ENCODE measurements at regions not wholly inside any gene's neighbourhood (a gene's known extent, or its start where the extent isn't known, plus 50 kb on each side); places are given as distances from the start of the nearest gene placed in this dataset.

DNA sequence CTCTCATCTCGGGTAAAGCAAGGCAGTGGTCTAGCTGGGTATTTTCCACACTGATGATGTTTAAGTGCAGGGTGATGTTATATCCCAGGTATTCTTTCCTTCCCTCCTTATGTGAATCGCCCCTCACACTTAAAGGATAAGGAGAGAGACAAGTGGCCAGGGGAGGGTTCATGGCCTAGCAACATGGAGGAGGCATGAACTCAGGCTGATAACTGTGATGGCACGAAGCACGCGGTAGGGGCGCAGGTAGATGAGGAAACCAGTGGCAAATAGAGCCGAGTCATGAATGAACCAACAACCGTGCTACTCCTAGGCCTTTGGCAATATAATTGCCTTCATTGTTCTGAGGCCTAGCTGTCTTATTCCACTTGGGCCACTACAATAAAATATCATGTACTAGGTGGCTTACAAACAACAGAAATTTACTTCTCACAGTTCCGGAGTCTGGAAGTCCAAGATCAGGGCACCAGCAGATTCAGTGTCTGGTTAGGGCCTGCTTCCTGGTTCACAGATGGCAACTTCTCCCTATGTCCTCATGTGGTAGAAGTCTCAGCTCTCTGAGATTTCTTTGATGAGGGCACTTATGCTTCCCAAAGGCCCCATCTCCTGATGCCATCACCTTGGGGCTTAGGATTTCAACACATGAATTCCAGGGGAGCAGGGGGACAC lies 56.0 kb upstream of the PIK3CG start:
- Histone ChIP-seq H3K9ac (ENCODE audit: insufficient read depth, low read length, poor library complexity, severe bottlenecking) (no peak overlapping the region), H2AFZ (ENCODE audit: insufficient read depth, low read depth, low read length, poor library complexity, severe bottlenecking) (no peak overlapping the region), H3K27ac (ENCODE audit: low read depth in 1 of 2, low read length in 2 of 2) (no peak overlapping the region), H3K4me3 (replicated peaks in 1 of 3; ENCODE audit: low read depth in 2 of 3, low read length in 3 of 3) (no peak overlapping the region), H3K4me1 (ENCODE audit: control insufficient read depth in 1 of 2, insufficient read depth in 2 of 2, low read length in 2 of 2) (peaks cover 3 to 8% of the 10 kb centered on the region in 2 donors), H3K79me2 (ENCODE audit: insufficient read depth, low read length) (no peaks in the 10 kb centered on the region), H4K20me1 (ENCODE audit: insufficient read depth, low read length) (no peaks in the 10 kb centered on the region), H3K27me3 (ENCODE audit: control insufficient read depth in 2 of 2, insufficient read depth in 2 of 2, low read length in 2 of 2) (no peaks in the 10 kb centered on the region), H3K36me3 (replicated peaks in 1 of 2; ENCODE audit: control insufficient read depth in 1 of 2, insufficient read depth in 2 of 2, low read length in 2 of 2) (no peaks in the 10 kb centered on the region), H3K9me3 (replicated peaks in 1 of 2; ENCODE audit: control insufficient read depth in 1 of 2, insufficient read depth in 1 of 2, low read length in 2 of 2) (no peaks in the 10 kb centered on the region), H3K4me2 (replicated peaks; ENCODE audit: extremely low read depth, low read length, poor library complexity, severe bottlenecking) (no peak overlapping the region)
- intact Hi-C loops (cut with micrococcal nuclease): no loop called here
- no peak overlapping the region for H3K4me3 Mint-ChIP-seq
- TF ChIP-seq, protein P1, sequence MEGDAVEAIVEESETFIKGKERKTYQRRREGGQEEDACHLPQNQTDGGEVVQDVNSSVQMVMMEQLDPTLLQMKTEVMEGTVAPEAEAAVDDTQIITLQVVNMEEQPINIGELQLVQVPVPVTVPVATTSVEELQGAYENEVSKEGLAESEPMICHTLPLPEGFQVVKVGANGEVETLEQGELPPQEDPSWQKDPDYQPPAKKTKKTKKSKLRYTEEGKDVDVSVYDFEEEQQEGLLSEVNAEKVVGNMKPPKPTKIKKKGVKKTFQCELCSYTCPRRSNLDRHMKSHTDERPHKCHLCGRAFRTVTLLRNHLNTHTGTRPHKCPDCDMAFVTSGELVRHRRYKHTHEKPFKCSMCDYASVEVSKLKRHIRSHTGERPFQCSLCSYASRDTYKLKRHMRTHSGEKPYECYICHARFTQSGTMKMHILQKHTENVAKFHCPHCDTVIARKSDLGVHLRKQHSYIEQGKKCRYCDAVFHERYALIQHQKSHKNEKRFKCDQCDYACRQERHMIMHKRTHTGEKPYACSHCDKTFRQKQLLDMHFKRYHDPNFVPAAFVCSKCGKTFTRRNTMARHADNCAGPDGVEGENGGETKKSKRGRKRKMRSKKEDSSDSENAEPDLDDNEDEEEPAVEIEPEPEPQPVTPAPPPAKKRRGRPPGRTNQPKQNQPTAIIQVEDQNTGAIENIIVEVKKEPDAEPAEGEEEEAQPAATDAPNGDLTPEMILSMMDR (IDR thresholded peaks at IDR 0.05): no peak
- H3K27ac Mint-ChIP-seq: no peak overlapping the region
- DNase-seq: no peak
- no peaks in the 10 kb centered on the region for H3K36me3 Mint-ChIP-seq
- H3K4me1 Mint-ChIP-seq: peaks cover 11% of the 10 kb centered on the region
- H3K27me3 Mint-ChIP-seq (ENCODE audit: low read depth in 3 of 3): no peaks in the 10 kb centered on the region
- 95% methylated on average over 7 of the region's 9 CpGs for WGBS (ENCODE audit: insufficient coverage)
- H3K9me3 Mint-ChIP-seq: no peaks in the 10 kb centered on the region

DNA sequence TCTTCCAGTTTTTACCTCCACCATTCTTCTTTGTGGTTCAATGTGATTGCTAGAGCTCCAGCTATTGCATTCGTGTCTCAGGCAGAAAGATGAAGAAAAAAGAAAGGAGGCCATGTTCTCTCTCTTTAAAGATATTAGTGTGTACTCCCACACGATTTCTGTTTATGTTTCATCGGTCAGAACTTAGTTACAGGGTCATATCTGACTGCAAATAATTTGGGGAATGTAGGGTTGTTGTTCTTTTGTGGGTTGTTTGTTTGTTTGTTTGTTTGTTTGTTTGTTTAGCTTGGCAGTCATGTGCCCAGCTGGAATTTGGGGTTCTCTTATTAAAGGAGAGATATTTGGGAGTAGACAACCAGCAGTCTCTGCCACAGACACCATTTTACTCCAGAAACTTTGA lies 53.6 kb upstream of the PIK3CG start:
- H3K27ac ChIP-seq (ENCODE audit: low read depth in 1 of 2, low read length in 2 of 2): no peak overlapping the region

More for the DNA sequence above, 53.6 kb upstream of the PIK3CG start:
- Mint-ChIP-seq H3K9me3 (no peaks in the 10 kb centered on the region), H3K27me3 (ENCODE audit: low read depth in 3 of 3) (no peaks in the 10 kb centered on the region), H3K36me3 (no peaks in the 10 kb centered on the region), H3K4me1 (peaks cover 11% of the 10 kb centered on the region), H3K4me3 (no peak overlapping the region), H3K27ac (no peak overlapping the region)
- intact Hi-C loops (cut with micrococcal nuclease): no loop called here
- peaks cover 3 to 8% of the 10 kb centered on the region in 2 donors for H3K4me1 ChIP-seq (ENCODE audit: control insufficient read depth in 1 of 2, insufficient read depth in 2 of 2, low read length in 2 of 2)
- no CpG with 5 or more reads among the region's 3 CpGs for WGBS (ENCODE audit: insufficient coverage)
- no peak overlapping the region for H3K4me3 ChIP-seq (replicated peaks in 1 of 3; ENCODE audit: low read depth in 2 of 3, low read length in 3 of 3)
- no peaks in the 10 kb centered on the region for H3K79me2 ChIP-seq (ENCODE audit: insufficient read depth, low read length)
- H3K9me3 ChIP-seq (replicated peaks in 1 of 2; ENCODE audit: control insufficient read depth in 1 of 2, insufficient read depth in 1 of 2, low read length in 2 of 2): no peaks in the 10 kb centered on the region
- H2AFZ ChIP-seq (ENCODE audit: insufficient read depth, low read depth, low read length, poor library complexity, severe bottlenecking): peak overlapping the region; percentile 14
- H3K27me3 ChIP-seq (ENCODE audit: control insufficient read depth in 2 of 2, insufficient read depth in 2 of 2, low read length in 2 of 2): no peaks in the 10 kb centered on the region
- DNase-seq: no peak
- H3K9ac ChIP-seq (ENCODE audit: insufficient read depth, low read length, poor library complexity, severe bottlenecking): no peak overlapping the region
- no peak overlapping the region for H3K4me2 ChIP-seq (replicated peaks; ENCODE audit: extremely low read depth, low read length, poor library complexity, severe bottlenecking)
- no peaks in the 10 kb centered on the region for H3K36me3 ChIP-seq (replicated peaks in 1 of 2; ENCODE audit: control insufficient read depth in 1 of 2, insufficient read depth in 2 of 2, low read length in 2 of 2)
- TF ChIP-seq, protein P1 (IDR thresholded peaks at IDR 0.05): no peak
- no peaks in the 10 kb centered on the region for H4K20me1 ChIP-seq (ENCODE audit: insufficient read depth, low read length)
